ENCODE measurements at regions not wholly inside any gene's neighbourhood (a gene's known extent, or its start where the extent isn't known, plus 50 kb on each side); places are given as distances from the start of the nearest gene placed in this dataset.

GRCh38 chr2:204282525-204282924, 262.8 kb upstream of the PARD3B start:
- Histone ChIP-seq H3K9me3 (ENCODE audit: control insufficient read depth, low read depth, low read length) (no peaks in the 10 kb centered on the region), H4K20me1 (ENCODE audit: control insufficient read depth, insufficient read depth, insufficient read length) (no peaks in the 10 kb centered on the region), H3K23ac (ENCODE audit: insufficient read length, low read depth, low read length) (no peak overlapping the region), H2AFZ (ENCODE audit: low read length) (no peak overlapping the region), H4K8ac (replicated peaks; ENCODE audit: insufficient read length, low read depth, low read length) (no peak overlapping the region), H4K5ac (ENCODE audit: insufficient read length, low read depth, low read length) (no peak overlapping the region), H3K18ac (ENCODE audit: insufficient read length, low read depth, low read length) (no peak overlapping the region), H3K4ac (ENCODE audit: low read depth, low read length) (no peak overlapping the region), H3K27me3 (ENCODE audit: insufficient read depth, low read length) (no peaks in the 10 kb centered on the region), H3K9ac (ENCODE audit: extremely low read depth, insufficient read length, low read length) (no peak overlapping the region), H3K23me2 (ENCODE audit: insufficient read length, low read depth, low read length, poor library complexity, severe bottlenecking) (no peaks in the 10 kb centered on the region), H2BK15ac (ENCODE audit: low read depth, low read length) (no peak overlapping the region), H2BK12ac (ENCODE audit: insufficient read length, low read depth, low read length) (no peak overlapping the region), H3K4me1 (ENCODE audit: insufficient read depth, low read length) (peaks cover 10% of the 10 kb centered on the region), H2BK20ac (ENCODE audit: low read depth, low read length, poor library complexity, severe bottlenecking) (no peak overlapping the region), H3K14ac (ENCODE audit: insufficient read depth, low read length) (no peak overlapping the region), H3K79me2 (ENCODE audit: insufficient read depth, low read length) (no peaks in the 10 kb centered on the region), H3K56ac (ENCODE audit: insufficient read length, low read depth, low read length) (no peak overlapping the region), H2BK120ac (ENCODE audit: low read depth, low read length, poor library complexity, severe bottlenecking) (no peak overlapping the region), H4K91ac (ENCODE audit: insufficient read length, low read depth, low read length) (no peak overlapping the region), H3K79me1 (ENCODE audit: insufficient read depth, low read depth, low read length, poor library complexity, severe bottlenecking) (no peaks in the 10 kb centered on the region), H3K27ac (ENCODE audit: insufficient read length, low read depth, low read length) (peak overlapping the region; percentile 30), H3T11ph (ENCODE audit: low read length) (no peak overlapping the region), H2AK5ac (ENCODE audit: insufficient read length, low read length) (no peak overlapping the region), H3K4me2 (ENCODE audit: insufficient read depth, insufficient read length, low read length) (no peak overlapping the region), H2BK5ac (ENCODE audit: insufficient read length, low read length) (no peak overlapping the region)
- TF ChIP-seq, protein P1, sequence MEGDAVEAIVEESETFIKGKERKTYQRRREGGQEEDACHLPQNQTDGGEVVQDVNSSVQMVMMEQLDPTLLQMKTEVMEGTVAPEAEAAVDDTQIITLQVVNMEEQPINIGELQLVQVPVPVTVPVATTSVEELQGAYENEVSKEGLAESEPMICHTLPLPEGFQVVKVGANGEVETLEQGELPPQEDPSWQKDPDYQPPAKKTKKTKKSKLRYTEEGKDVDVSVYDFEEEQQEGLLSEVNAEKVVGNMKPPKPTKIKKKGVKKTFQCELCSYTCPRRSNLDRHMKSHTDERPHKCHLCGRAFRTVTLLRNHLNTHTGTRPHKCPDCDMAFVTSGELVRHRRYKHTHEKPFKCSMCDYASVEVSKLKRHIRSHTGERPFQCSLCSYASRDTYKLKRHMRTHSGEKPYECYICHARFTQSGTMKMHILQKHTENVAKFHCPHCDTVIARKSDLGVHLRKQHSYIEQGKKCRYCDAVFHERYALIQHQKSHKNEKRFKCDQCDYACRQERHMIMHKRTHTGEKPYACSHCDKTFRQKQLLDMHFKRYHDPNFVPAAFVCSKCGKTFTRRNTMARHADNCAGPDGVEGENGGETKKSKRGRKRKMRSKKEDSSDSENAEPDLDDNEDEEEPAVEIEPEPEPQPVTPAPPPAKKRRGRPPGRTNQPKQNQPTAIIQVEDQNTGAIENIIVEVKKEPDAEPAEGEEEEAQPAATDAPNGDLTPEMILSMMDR (conservative IDR thresholded peaks at IDR 0.05), result no peak
- WGBS (ENCODE audit: extremely low coverage, insufficient read length, low lambda C conversion rate), result no CpG with 5 or more reads among the region's 4 CpGs
- Mint-ChIP-seq H3K36me3 (ENCODE audit: insufficient read depth in 1 of 3, low read depth in 3 of 3) (peaks cover 0 to 9% (median 0%) of the 10 kb centered on the region in 3 experiments; a peak in 3 of 7 replicates), H3K27me3 (ENCODE audit: low read depth) (peaks cover 10% of the 10 kb centered on the region), H3K27ac (peak overlapping the region; percentile 85 to 98 (median 93)), H3K9me3 (peaks cover 5 to 11% of the 10 kb centered on the region in 2 experiments; a peak in 4 of 5 replicates), H3K4me3 (peak overlapping the region; percentile 7 to 36; a peak in 2 of 5 replicates), H3K4me1 (peaks cover 42 to 49% of the 10 kb centered on the region in 2 experiments)
- DNase-seq, result peak; percentile 65

All from H9 (cell line).